Lower leg skin (tissue), 4 donors: ENCODE measurements at regions not wholly inside any gene's neighbourhood (a gene's known extent, or its start where the extent isn't known, plus 50 kb on each side); places are given as distances from the start of the nearest gene placed in this dataset.

Experiments used
- DNase-seq, 2 donors: peaks; one replicate each; pipeline ENCODE4 v3.0.0-alpha.2; 2019; ENCODE audit warnings: low spot score in 2 of 2
- H3K4me3 ChIP-seq: fragments of 200-600 bp; sonication (generic); 2 replicates; pipeline ENCODE4 v1.5.1; 2017; ENCODE audit warnings: mild to moderate bottlenecking, low read depth; ENCODE audit not compliant: poor library complexity, severe bottlenecking
- CTCF ChIP-seq, 3 donors: fragments of 450-650 bp; IDR thresholded peaks; one replicate each; pipeline ENCODE4 v1.5.1; 2016; ENCODE audit warnings: antibody characterized with exemption in 3 of 3, mild to moderate bottlenecking in 3 of 3, moderate library complexity in 2 of 3
- POLR2A ChIP-seq, 2 donors: fragments of 450-650 bp; IDR thresholded peaks; one replicate each; pipeline ENCODE4 v1.6.1; 2016 to 2017; ENCODE audit warnings: antibody characterized with exemption in 2 of 2, mild to moderate bottlenecking in 1 of 2, moderate library complexity in 1 of 2
- WGBS, 2 donors: methylation state at CpG; one replicate each; pipeline ENCODE4 v1.1.5; 2018; 5-methylcytosine and 5-hydroxymethylcytosine counted together
- intact Hi-C: fragments of 100-400 bp; cut with DNase I; formaldehyde crosslinking; loops from one replicate; pipeline ENCODE4 v1.15.0; 2023; ENCODE audit warnings: low total_unique reads

- no peak for DNase-seq
- TF ChIP-seq POLR2A (IDR thresholded peaks at IDR 0.05), result no peak
- no peak for TF ChIP-seq CTCF (IDR thresholded peaks at IDR 0.05)
- no peak overlapping the region for H3K4me3 ChIP-seq
- intact Hi-C loops, result no loop called here
Observed at GRCh38 chr3:24591191-24591590, 96.5 kb upstream of the THRB start.

- 61% methylated on average over 5 of the region's 5 CpGs for WGBS, 2 donors
- intact Hi-C loops, result no loop called here
- TF ChIP-seq POLR2A (IDR thresholded peaks at IDR 0.05) (no peak), CTCF (IDR thresholded peaks at IDR 0.05) (no peak)
- H3K4me3 ChIP-seq, result no peak overlapping the region
- peak in 1 of 2 donors; percentile 37 for DNase-seq
Observed at GRCh38 chr3:24591661-24592555, 97.3 kb upstream of the THRB start.

GRCh38 chr3:24594161-24594560 is 99.5 kb upstream of the THRB start:
- intact Hi-C loops, result no loop called here
- DNase-seq, result no peak
- no peak for TF ChIP-seq CTCF (IDR thresholded peaks at IDR 0.05)
- no peak for TF ChIP-seq POLR2A (IDR thresholded peaks at IDR 0.05)
- no peak overlapping the region for H3K4me3 ChIP-seq

- DNase-seq, result no peak
- intact Hi-C loops, result no loop called here
- TF ChIP-seq POLR2A (IDR thresholded peaks at IDR 0.05) (no peak), CTCF (IDR thresholded peaks at IDR 0.05) (no peak)
- H3K4me3 ChIP-seq, result no peak overlapping the region
- WGBS, 2 donors, result 30 to 37% methylated on average over 2 of the region's 2 CpGs
Observed at GRCh38 chr3:24595796-24596195, 101.1 kb upstream of the THRB start.

GRCh38 chr3:24596626-24597025 is 102.0 kb upstream of the THRB start:
- intact Hi-C loops, result no loop called here
- H3K4me3 ChIP-seq, result no peak overlapping the region
- no peak for TF ChIP-seq CTCF (IDR thresholded peaks at IDR 0.05)
- TF ChIP-seq POLR2A (IDR thresholded peaks at IDR 0.05), result no peak
- 39 to 49% methylated on average over 2 of the region's 2 CpGs for WGBS, 2 donors
- DNase-seq, result no peak
